AG09309 (cell line): ENCODE measurements at regions not wholly inside any gene's neighbourhood (a gene's known extent, or its start where the extent isn't known, plus 50 kb on each side); places are given as distances from the start of the nearest gene placed in this dataset.
A peak's percentile ranks its signal among the peaks of the same experiment; 100 is the strongest.
"Not testable (repeated sequence)": the region's sequence is repeated elsewhere in the genome, so short reads cannot be mapped to it uniquely, and the experiment has no call there.

Experiments used
- DNase-seq: peaks from one replicate; pipeline ENCODE4 v3.0.0-alpha.2; 2010; ENCODE audit warnings: low read depth
- H3K4me3 ChIP-seq: 2 replicates; pipeline ENCODE4 v1.5.1; 2011; ENCODE audit warnings: mild to moderate bottlenecking, low read depth, low read length, moderate library complexity; ENCODE audit not compliant: control insufficient read depth
- CTCF ChIP-seq: IDR thresholded peaks from 2 replicates; pipeline ENCODE4 v1.5.1; 2011; ENCODE audit warnings: mild to moderate bottlenecking, low read depth, low read length, inconsistent platforms; ENCODE audit not compliant: insufficient read depth, control insufficient read depth; ENCODE audit errors: missing control alignments

GRCh38 chr12:114152890-114153289, 186.8 kb upstream of the RBM19 start:
- no peak overlapping the region for H3K4me3 ChIP-seq
- peak; percentile 86 for DNase-seq
- no peak for TF ChIP-seq CTCF

DNA sequence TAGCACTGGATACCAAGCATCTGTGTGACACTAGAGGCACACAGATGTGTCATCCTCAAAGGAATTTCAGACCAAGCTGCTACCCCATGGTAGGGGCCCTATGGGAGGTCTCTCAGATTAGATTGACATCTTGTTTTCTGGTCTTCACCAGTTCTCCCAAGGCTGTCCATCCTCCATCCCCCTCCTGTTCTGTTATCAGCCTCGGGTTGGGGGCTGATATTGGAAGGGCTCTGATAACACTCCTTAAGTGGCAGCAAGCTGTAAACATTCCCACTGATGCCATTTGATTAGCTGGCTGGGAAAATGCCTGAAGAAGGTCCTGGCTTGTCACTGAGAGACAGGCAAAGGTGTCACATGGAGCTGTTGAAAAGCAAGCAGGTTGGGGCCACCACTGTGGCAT, 185.9 kb upstream of the RBM19 start:
- H3K4me3 ChIP-seq, result no peak overlapping the region
- DNase-seq, result no peak
- TF ChIP-seq CTCF, result no peak

GRCh38 chr12:114150584-114150983, 184.5 kb upstream of the RBM19 start:
- not testable (repeated sequence) for H3K4me3 ChIP-seq, DNase-seq

DNA sequence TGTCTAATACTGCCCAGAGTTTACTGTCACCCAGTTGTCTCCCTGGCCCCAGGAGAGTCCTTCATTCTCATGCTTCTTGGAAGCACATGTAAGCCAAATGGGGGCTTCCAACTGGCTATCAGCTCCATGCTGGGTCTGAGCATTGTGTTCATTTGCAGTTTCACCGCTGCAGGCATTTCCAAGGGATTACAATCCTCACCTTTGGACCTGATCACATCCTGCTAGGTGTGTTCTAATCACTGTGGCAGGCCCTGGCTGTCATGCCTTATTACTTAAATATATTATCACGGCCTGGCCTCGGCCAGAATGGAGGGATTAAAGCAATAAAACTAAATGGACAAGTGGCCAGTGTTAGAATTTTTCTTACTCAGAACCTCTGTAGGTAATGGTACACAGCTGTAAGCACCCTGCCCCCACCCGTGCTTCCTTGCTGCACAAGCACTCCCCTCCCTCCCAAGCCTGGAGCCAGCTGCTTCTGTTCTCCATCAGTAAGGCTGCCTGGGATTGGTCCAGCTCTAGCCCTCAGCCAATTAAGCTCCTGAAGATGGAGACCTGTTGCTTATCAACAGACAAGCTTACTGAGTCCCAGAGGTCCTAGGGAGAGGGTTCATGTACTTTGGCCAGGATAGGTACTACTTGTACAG, 175.9 kb upstream of the RBM19 start:
- no peak overlapping the region for H3K4me3 ChIP-seq
- TF ChIP-seq CTCF, result no peak
- no peak for DNase-seq

- DNase-seq, result no peak
- no peak for TF ChIP-seq CTCF
- H3K4me3 ChIP-seq, result no peak overlapping the region
Observed at GRCh38 chr12:114140576-114140975, 174.5 kb upstream of the RBM19 start.

DNA sequence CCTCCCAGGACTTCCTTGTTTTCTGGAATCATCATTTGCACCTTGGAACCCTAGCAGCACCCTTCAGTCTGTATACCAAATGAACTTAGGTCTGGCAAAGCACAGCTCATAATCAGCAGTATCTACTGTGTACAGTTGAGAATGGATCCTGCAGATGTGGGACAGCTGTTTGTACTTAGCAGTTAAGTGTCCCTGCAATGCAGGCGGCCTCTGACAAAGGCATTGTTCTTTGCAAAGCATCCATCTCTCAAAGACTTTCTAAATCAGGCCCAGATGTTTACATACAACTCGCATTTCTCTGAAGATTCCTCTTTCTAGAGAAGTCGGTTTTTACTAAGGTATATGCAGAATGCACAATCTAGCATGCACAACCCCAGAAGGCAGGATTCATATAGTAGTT, 170.5 kb upstream of the RBM19 start:
- no peak overlapping the region for H3K4me3 ChIP-seq
- TF ChIP-seq CTCF, result no peak

GRCh38 chr12:114134922-114135321, 168.8 kb upstream of the RBM19 start:
- no peak for DNase-seq
- no peak for TF ChIP-seq CTCF
- H3K4me3 ChIP-seq, result no peak overlapping the region

More for the DNA sequence above, 170.5 kb upstream of the RBM19 start:
- DNase-seq, result no peak
